ENCODE measurements at regions not wholly inside any gene's neighbourhood (a gene's known extent, or its start where the extent isn't known, plus 50 kb on each side); places are given as distances from the start of the nearest gene placed in this dataset.

DNA sequence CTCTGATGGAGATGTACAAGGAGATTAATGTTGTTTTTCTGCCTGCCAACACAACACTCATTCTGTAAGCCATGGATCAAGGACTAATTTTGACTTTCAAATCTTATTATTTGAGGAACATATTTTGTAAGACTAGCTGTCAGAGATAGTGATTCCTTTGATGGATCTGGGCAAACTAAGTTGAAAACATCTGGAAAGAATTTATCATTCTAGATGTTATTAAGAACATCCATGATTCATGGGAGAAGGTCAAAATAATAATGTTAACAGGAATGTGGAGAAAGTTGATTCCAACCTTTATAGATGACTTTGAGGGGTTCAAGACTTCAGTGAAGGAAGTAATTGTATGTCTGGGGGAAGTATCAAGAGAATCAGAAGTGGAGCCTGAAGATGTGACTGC lies 196.8 kb downstream of the POSTN start:
- TF ChIP-seq, protein P1, sequence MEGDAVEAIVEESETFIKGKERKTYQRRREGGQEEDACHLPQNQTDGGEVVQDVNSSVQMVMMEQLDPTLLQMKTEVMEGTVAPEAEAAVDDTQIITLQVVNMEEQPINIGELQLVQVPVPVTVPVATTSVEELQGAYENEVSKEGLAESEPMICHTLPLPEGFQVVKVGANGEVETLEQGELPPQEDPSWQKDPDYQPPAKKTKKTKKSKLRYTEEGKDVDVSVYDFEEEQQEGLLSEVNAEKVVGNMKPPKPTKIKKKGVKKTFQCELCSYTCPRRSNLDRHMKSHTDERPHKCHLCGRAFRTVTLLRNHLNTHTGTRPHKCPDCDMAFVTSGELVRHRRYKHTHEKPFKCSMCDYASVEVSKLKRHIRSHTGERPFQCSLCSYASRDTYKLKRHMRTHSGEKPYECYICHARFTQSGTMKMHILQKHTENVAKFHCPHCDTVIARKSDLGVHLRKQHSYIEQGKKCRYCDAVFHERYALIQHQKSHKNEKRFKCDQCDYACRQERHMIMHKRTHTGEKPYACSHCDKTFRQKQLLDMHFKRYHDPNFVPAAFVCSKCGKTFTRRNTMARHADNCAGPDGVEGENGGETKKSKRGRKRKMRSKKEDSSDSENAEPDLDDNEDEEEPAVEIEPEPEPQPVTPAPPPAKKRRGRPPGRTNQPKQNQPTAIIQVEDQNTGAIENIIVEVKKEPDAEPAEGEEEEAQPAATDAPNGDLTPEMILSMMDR (IDR thresholded peaks at IDR 0.05 in 8 of 11, conservative IDR thresholded peaks at IDR 0.05 in 3 of 11): no peak
- no peak for TF ChIP-seq POLR2A (IDR thresholded peaks at IDR 0.05)
